GM12875 (cell line): ENCODE measurements at regions not wholly inside any gene's neighbourhood (a gene's known extent, or its start where the extent isn't known, plus 50 kb on each side); places are given as distances from the start of the nearest gene placed in this dataset.

ENCODE experiments used
- H3K4me3 ChIP-seq: one replicate; pipeline ENCODE4 v1.5.1; 2011; ENCODE audit warnings: low read depth, low read length, control low read depth
- TF ChIP-seq, protein P1 (sequence below): IDR thresholded peaks from 2 replicates; pipeline ENCODE4 v1.5.1; 2011; ENCODE audit warnings: low read depth, mild to moderate bottlenecking, control low read depth, inconsistent platforms, low read length, moderate library complexity, borderline replicate concordance; ENCODE audit not compliant: insufficient read depth

DNA sequence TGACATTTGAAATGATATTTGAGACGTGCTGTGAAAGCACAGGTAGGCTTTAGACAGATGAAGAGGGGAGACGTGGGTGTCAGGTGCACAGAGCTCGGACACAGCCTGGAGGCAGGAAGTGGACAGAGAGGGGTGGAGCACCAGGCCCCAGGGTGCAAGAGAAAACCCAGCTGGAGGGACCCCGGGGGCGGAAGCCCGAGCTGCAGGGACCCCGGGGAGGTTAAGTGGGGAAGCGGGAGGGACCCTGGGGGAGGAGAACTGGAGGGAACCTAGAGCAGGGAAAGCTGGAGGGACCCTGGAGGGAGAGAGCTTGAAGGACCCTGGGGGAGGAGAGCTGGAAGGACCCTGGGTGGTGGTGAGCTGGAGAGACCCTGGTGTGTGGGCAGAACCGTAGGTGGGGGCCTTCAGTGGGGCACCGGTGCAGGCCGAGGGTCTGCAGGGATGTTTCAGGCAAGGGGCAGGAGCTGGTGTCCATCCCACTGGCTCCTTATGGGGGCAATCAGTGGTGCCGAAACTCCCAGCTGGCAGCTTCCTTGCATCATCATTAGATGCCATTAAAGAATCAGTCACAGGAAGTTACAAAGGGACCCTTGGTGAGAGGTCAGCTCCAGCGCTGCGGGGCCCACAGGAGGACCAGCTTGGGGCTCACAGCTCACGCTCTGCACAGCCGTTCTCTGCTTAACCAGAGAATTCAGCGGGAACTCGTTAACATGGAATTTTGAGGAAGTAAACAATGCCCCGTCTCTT lies 246.6 kb downstream of the EIPR1 start:
- TF ChIP-seq, protein P1, sequence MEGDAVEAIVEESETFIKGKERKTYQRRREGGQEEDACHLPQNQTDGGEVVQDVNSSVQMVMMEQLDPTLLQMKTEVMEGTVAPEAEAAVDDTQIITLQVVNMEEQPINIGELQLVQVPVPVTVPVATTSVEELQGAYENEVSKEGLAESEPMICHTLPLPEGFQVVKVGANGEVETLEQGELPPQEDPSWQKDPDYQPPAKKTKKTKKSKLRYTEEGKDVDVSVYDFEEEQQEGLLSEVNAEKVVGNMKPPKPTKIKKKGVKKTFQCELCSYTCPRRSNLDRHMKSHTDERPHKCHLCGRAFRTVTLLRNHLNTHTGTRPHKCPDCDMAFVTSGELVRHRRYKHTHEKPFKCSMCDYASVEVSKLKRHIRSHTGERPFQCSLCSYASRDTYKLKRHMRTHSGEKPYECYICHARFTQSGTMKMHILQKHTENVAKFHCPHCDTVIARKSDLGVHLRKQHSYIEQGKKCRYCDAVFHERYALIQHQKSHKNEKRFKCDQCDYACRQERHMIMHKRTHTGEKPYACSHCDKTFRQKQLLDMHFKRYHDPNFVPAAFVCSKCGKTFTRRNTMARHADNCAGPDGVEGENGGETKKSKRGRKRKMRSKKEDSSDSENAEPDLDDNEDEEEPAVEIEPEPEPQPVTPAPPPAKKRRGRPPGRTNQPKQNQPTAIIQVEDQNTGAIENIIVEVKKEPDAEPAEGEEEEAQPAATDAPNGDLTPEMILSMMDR = no peak
- no peak overlapping the region for H3K4me3 ChIP-seq

DNA sequence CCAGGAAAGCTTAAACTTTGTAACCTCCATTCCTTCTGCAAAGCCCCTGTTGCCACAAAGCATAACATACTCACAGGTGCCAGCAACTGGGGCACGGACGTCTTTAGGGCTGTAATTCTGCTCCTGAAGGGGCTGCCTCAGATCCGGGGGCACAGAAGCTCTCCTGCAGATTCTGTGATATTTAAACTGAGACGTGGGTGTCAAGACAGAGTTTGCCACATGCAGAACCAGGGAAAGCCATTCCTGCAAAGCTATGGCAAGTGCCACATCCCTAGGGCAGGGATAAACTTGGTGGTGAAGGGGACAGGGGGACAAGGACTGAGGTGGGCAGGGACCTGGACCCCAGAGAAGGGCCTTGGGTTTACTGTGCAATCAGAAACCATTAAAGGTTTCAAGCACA lies 247.2 kb downstream of the EIPR1 start:
- TF ChIP-seq, protein P1 = no peak
- H3K4me3 ChIP-seq = no peak overlapping the region

DNA sequence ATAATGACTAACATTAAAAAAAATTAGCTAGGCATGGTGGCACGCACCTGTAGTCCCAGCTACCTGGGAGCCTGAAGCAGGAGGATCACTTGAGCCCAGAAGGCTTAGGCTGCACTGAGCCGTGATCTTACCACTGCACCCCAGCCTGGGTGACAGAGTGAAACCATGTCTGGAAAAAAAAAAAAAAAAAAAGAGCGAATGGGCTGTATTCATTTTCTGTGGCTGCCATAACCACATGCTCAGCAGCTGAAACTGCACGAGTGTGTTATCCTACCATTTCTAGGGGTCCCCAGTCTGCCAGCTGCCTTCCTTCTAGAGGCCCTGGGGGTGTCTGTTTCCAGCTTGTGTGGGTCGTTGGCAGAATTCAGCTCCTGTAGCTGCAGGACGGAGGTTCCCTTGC lies 247.8 kb downstream of the EIPR1 start:
- TF ChIP-seq, protein P1 = no peak
- no peak overlapping the region for H3K4me3 ChIP-seq

DNA sequence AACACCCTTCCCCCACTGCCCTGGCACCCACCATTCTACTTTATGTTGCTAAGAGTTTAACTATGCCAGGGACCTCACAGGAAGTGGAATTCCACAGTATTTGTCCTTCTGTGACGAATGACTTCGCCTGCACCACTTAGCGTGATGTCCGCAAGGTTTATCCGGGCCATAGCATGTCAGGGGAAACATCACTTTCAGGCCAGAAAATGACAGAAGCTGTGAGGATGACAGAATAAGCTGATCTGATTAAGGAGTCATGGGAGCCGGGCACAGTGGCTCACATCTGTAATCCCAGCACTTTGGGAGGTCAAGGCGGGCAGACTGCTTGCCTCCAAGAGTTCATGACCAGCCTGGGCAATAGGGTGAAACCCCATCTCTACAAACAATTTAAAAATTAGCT lies 248.8 kb downstream of the EIPR1 start:
- TF ChIP-seq, protein P1 = no peak
- H3K4me3 ChIP-seq = no peak overlapping the region

DNA sequence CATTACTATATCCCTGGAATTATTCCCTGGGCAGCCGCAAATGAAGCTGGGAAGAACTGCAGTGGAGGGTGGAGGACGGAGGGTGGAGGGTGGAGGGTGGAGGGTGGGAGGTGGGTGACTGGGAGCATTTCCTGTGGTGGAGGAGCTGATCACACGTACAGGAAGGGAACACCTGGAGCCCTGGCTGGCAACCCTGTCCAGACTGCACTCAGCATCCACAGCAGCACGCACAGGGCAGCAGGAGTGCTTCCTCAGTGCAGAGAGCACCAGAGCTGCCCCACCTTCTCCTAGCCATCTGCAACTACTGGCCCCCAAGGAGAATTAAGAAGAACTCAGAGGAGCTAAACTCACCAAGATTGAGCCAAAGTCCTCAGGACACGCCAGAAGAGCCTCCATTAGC lies 249.9 kb downstream of the EIPR1 start:
- H3K4me3 ChIP-seq = no peak overlapping the region
- TF ChIP-seq, protein P1 = no peak

DNA sequence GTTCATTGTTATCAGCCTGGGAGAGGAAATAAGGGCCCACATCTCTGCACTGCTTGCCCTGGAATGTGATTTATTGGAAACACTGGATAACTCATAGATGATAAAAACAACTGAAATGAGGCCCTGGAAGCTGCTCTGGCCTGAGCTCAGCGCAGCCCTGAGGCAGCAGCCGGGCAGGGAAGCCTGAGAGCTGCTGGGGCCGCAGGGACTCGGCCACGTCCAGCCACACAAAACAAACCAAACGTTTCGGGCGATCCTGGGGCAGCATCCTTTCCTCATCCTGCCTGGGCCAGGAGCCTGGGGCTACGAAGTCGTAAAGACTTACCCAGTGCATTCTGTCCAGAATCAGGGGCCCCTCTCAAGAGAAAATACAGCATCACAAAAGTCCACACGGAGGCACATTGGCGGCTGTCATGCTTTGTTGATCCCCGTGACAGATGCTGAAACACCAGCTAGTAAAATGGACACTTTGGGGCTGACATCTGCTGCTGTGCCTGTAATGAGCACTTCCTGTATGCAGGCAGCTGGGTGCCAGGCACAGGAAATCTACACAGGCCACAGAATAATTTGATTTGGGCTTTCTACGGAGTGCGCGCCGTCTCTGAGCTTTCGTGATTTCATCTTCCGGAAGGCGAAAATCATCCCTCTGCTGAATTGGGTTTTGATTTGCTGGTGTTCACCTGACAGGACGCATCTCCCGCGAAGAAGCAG lies 250.6 kb downstream of the EIPR1 start:
- H3K4me3 ChIP-seq = no peak overlapping the region
- TF ChIP-seq, protein P1 = no peak
